ENCODE measurements at regions not wholly inside any gene's neighbourhood (a gene's known extent, or its start where the extent isn't known, plus 50 kb on each side); places are given as distances from the start of the nearest gene placed in this dataset.
A peak's percentile ranks its signal among the peaks of the same experiment; 100 is the strongest.

DNA sequence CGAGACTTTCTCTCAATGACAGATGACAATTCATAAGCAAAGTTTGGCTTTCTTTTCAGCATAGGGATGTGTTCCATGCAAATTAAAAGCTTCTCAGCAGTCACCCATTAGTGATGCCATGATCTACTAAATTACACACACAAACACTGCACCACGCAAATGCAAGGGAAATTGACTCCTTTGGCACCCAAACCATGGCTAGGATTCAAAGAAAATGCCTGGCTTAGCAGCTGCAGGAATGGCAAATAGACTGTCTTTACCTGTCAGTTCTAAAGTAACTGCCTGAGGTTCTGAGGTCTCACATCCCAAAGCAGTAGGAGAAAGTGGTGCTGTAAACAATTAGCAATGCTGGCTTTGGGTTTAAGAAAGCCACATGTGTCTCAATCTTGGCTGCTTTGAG lies 108.6 kb upstream of the ATP10B start:
- no peak overlapping the region for H3K9ac ChIP-seq (ENCODE audit: control insufficient read depth, extremely low read depth, insufficient read depth, low read length)
- no peaks in the 10 kb centered on the region for H3K79me2 ChIP-seq (ENCODE audit: control insufficient read depth, insufficient read depth, low read length)
- peak overlapping the region; percentile 20 for H3K4me2 ChIP-seq (ENCODE audit: control insufficient read depth, extremely low read depth, insufficient read depth, low read depth, low read length)
- H3K36me3 ChIP-seq (ENCODE audit: control insufficient read depth in 2 of 2, extremely low read depth in 1 of 2, insufficient read depth in 2 of 2, low read length in 2 of 2): no peaks in the 10 kb centered on the region
- H3K9me3 ChIP-seq (ENCODE audit: control insufficient read depth, low read depth, low read length): no peaks in the 10 kb centered on the region
- TF ChIP-seq, protein P1, sequence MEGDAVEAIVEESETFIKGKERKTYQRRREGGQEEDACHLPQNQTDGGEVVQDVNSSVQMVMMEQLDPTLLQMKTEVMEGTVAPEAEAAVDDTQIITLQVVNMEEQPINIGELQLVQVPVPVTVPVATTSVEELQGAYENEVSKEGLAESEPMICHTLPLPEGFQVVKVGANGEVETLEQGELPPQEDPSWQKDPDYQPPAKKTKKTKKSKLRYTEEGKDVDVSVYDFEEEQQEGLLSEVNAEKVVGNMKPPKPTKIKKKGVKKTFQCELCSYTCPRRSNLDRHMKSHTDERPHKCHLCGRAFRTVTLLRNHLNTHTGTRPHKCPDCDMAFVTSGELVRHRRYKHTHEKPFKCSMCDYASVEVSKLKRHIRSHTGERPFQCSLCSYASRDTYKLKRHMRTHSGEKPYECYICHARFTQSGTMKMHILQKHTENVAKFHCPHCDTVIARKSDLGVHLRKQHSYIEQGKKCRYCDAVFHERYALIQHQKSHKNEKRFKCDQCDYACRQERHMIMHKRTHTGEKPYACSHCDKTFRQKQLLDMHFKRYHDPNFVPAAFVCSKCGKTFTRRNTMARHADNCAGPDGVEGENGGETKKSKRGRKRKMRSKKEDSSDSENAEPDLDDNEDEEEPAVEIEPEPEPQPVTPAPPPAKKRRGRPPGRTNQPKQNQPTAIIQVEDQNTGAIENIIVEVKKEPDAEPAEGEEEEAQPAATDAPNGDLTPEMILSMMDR (optimal IDR thresholded peaks at IDR 0.05 in 1 of 3, IDR thresholded peaks at IDR 0.05 in 1 of 3, conservative IDR thresholded peaks at IDR 0.05 in 1 of 3; ENCODE audit: extremely low read depth in 1 of 3, insufficient read depth in 2 of 3, low read length in 3 of 3): no peak
- TF ChIP-seq EZH2 (IDR thresholded peaks at IDR 0.05; ENCODE audit: low read length): no peak
- H3K4me1 ChIP-seq (ENCODE audit: control insufficient read depth, extremely low read depth, insufficient read depth, low read length): peaks cover 23% of the 10 kb centered on the region
- DNase-seq (ENCODE audit: low read depth, low spot score) (no peak), FAIRE-seq (peak; percentile 26)
- dilution Hi-C loops (cut with MboI; ENCODE audit: extremely low pct_ligation_motif_present, low sequenced_read_pairs): no loop called here
- H3K27me3 ChIP-seq (ENCODE audit: control insufficient read depth, extremely low read depth, insufficient read depth, low read length): no peaks in the 10 kb centered on the region
- no peak overlapping the region for H3K4me3 ChIP-seq (ENCODE audit: control insufficient read depth in 2 of 3, extremely low read depth in 1 of 3, insufficient read depth in 2 of 3, low read depth in 1 of 3, low read length in 3 of 3)
- no peaks in the 10 kb centered on the region for H4K20me1 ChIP-seq (ENCODE audit: control insufficient read depth, extremely low read depth, insufficient read depth, low read length)
- no peak overlapping the region for H2AFZ ChIP-seq (ENCODE audit: control insufficient read depth, low read length)
- peak overlapping the region; percentile 41 for H3K27ac ChIP-seq (ENCODE audit: control insufficient read depth, insufficient read depth, low read length)
- H3K9me1 ChIP-seq (ENCODE audit: control insufficient read depth, extremely low read depth, insufficient read depth, low read length): no peaks in the 10 kb centered on the region

DNA sequence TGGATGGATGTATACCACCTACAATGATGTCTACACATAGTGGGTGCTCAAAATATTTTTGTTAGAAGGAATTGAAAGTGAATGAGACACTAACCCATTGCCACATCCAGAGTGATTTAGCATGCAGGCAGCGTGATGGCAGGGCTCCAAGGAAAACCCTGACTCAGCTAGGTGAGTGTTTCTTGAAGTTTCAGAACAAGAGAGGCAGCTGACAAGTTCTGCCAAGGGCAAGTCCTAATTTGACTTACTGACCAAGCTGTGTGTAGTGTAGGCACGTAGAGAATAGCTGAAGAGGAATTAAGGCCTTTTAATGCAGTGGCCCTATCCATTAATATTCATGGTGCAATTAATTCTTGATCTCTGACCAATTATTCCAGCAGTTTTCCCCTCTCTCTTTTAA lies 107.8 kb upstream of the ATP10B start:
- dilution Hi-C loops (cut with MboI; ENCODE audit: extremely low pct_ligation_motif_present, low sequenced_read_pairs): no loop called here
- H4K20me1 ChIP-seq (ENCODE audit: control insufficient read depth, extremely low read depth, insufficient read depth, low read length): no peaks in the 10 kb centered on the region
- no peak overlapping the region for H3K4me3 ChIP-seq (ENCODE audit: control insufficient read depth in 2 of 3, extremely low read depth in 1 of 3, insufficient read depth in 2 of 3, low read depth in 1 of 3, low read length in 3 of 3)
- H3K9ac ChIP-seq (ENCODE audit: control insufficient read depth, extremely low read depth, insufficient read depth, low read length): no peak overlapping the region
- no peaks in the 10 kb centered on the region for H3K9me1 ChIP-seq (ENCODE audit: control insufficient read depth, extremely low read depth, insufficient read depth, low read length)
- H3K79me2 ChIP-seq (ENCODE audit: control insufficient read depth, insufficient read depth, low read length): no peaks in the 10 kb centered on the region
- DNase-seq (ENCODE audit: low read depth, low spot score) (peak; percentile 21), FAIRE-seq (peak; percentile 96)
- H3K9me3 ChIP-seq (ENCODE audit: control insufficient read depth, low read depth, low read length): no peaks in the 10 kb centered on the region
- no peak overlapping the region for H2AFZ ChIP-seq (ENCODE audit: control insufficient read depth, low read length)
- H3K4me2 ChIP-seq (ENCODE audit: control insufficient read depth, extremely low read depth, insufficient read depth, low read depth, low read length): peak overlapping the region; percentile 22
- H3K36me3 ChIP-seq (ENCODE audit: control insufficient read depth in 2 of 2, extremely low read depth in 1 of 2, insufficient read depth in 2 of 2, low read length in 2 of 2): no peaks in the 10 kb centered on the region
- TF ChIP-seq, protein P1 (optimal IDR thresholded peaks at IDR 0.05 in 1 of 3, IDR thresholded peaks at IDR 0.05 in 1 of 3, conservative IDR thresholded peaks at IDR 0.05 in 1 of 3; ENCODE audit: extremely low read depth in 1 of 3, insufficient read depth in 2 of 3, low read length in 3 of 3): no peak
- no peak for TF ChIP-seq EZH2 (IDR thresholded peaks at IDR 0.05; ENCODE audit: low read length)
- peak overlapping the region; percentile 41 for H3K27ac ChIP-seq (ENCODE audit: control insufficient read depth, insufficient read depth, low read length)
- peaks cover 23% of the 10 kb centered on the region for H3K4me1 ChIP-seq (ENCODE audit: control insufficient read depth, extremely low read depth, insufficient read depth, low read length)
- H3K27me3 ChIP-seq (ENCODE audit: control insufficient read depth, extremely low read depth, insufficient read depth, low read length): no peaks in the 10 kb centered on the region

Measured in keratinocyte (primary cell).